ENCODE measurements at regions not wholly inside any gene's neighbourhood (a gene's known extent, or its start where the extent isn't known, plus 50 kb on each side); places are given as distances from the start of the nearest gene placed in this dataset.

DNA sequence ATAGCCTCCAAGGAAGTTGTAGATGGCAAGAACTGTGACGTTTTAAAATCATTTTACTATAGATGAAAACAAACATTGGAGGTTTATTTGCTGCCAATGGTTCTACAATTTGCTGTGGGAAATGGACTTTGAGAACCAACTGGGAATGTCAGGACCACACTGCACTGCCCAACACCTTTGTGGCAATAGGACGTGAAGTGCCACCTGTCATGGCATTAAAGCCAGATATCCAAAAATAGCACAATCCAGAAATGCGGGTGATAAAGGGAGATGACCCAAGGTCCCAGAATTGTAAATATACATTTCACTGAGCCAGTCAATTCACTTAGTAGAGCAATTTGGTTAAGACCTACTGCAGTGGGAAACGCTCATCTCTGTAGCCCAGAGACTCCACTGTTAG, 116.4 kb downstream of the MPP7 start:
- TF ChIP-seq, protein P1, sequence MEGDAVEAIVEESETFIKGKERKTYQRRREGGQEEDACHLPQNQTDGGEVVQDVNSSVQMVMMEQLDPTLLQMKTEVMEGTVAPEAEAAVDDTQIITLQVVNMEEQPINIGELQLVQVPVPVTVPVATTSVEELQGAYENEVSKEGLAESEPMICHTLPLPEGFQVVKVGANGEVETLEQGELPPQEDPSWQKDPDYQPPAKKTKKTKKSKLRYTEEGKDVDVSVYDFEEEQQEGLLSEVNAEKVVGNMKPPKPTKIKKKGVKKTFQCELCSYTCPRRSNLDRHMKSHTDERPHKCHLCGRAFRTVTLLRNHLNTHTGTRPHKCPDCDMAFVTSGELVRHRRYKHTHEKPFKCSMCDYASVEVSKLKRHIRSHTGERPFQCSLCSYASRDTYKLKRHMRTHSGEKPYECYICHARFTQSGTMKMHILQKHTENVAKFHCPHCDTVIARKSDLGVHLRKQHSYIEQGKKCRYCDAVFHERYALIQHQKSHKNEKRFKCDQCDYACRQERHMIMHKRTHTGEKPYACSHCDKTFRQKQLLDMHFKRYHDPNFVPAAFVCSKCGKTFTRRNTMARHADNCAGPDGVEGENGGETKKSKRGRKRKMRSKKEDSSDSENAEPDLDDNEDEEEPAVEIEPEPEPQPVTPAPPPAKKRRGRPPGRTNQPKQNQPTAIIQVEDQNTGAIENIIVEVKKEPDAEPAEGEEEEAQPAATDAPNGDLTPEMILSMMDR (IDR thresholded peaks at IDR 0.05; ENCODE audit: extremely low read depth in 1 of 2, insufficient read depth in 1 of 2, low read depth in 1 of 2, low read length in 2 of 2), result no peak
- TF ChIP-seq POLR2A (IDR thresholded peaks at IDR 0.05; ENCODE audit: low read depth, low read length), result no peak

Measured in endothelial cell of umbilical vein (primary cell).